CD4-positive, alpha-beta T cell (primary cell): ENCODE measurements at regions not wholly inside any gene's neighbourhood (a gene's known extent, or its start where the extent isn't known, plus 50 kb on each side); places are given as distances from the start of the nearest gene placed in this dataset.

Experiments
- ATAC-seq: fragments of 200-7000 bp; cut with Tn5 transposase; one replicate; pipeline ENCODE4 v1.10.0; 2022; ENCODE audit warnings: mild to moderate bottlenecking; ENCODE audit not compliant: poor library complexity
- CTCF ChIA-PET: fragments of 350-600 bp; sonication (Branson Sonifier 250); formaldehyde crosslinking; loops from one replicate; lab custom pipeline; 2021; ENCODE audit warnings: antibody characterized with exemption, inconsistent platforms; lab: Charles Lee
- POLR2A ChIA-PET: fragments of 350-600 bp; sonication (Branson Sonifier 250); formaldehyde crosslinking; loops from one replicate; lab custom pipeline; 2021; ENCODE audit warnings: antibody characterized with exemption, inconsistent platforms; lab: Charles Lee
- DNase-seq, 14 experiments: peaks; one replicate each; pipeline ENCODE4 v3.0.0-alpha.2; 2013 to 2020; ENCODE audit warnings: mixed read lengths in 2 of 14
- H3K27ac ChIP-seq, 2 donors: one replicate each; pipeline versions ENCODE4 v1.5.1 to v1.7.0; 2013; ENCODE audit warnings: low read length in 2 of 2, low read depth in 1 of 2, mild to moderate bottlenecking in 1 of 2
- H3K27me3 ChIP-seq, 2 experiments: 1 replicate in 1 of 2; 2 replicates in 1 of 2; pipeline versions ENCODE4 v1.6.1 to v1.7.0; 2013; ENCODE audit warnings: low read length in 2 of 2, control low read depth in 1 of 2, mild to moderate bottlenecking in 1 of 2, moderate library complexity in 1 of 2; ENCODE audit not compliant: insufficient read depth in 2 of 2, control insufficient read depth in 1 of 2
- H3K36me3 ChIP-seq: one replicate; pipeline ENCODE4 v1.6.1; 2013; ENCODE audit warnings: low read length, control low read depth; ENCODE audit not compliant: insufficient read depth
- H3K4me1 ChIP-seq: one replicate; pipeline ENCODE4 v1.6.1; 2013; ENCODE audit warnings: low read length, control low read depth; ENCODE audit not compliant: insufficient read depth
- H3K4me3 ChIP-seq: one replicate; pipeline ENCODE4 v1.5.1; 2013; ENCODE audit warnings: mild to moderate bottlenecking, low read length, moderate library complexity
- H3K9me3 ChIP-seq, 2 experiments: 1 replicate in 1 of 2; 2 replicates in 1 of 2; pipeline versions ENCODE4 v1.6.1 to v1.7.0; 2013; ENCODE audit warnings: low read length in 2 of 2, mild to moderate bottlenecking in 2 of 2, control low read depth in 1 of 2, moderate library complexity in 1 of 2; ENCODE audit not compliant: control insufficient read depth in 1 of 2, insufficient read depth in 1 of 2
- H3K27ac Mint-ChIP-seq: one replicate; pipeline ENCODE4 v1.8.0; 2020; ENCODE audit warnings: mixed read lengths
- H3K27me3 Mint-ChIP-seq: one replicate; pipeline ENCODE4 v1.8.0; 2021; ENCODE audit warnings: mixed read lengths
- H3K36me3 Mint-ChIP-seq: one replicate; pipeline ENCODE4 v1.8.0; 2021; ENCODE audit warnings: low read depth, mixed read lengths
- H3K4me1 Mint-ChIP-seq: one replicate; pipeline ENCODE4 v1.8.0; 2021; ENCODE audit warnings: low read depth, mixed read lengths
- H3K4me3 Mint-ChIP-seq: one replicate; pipeline ENCODE4 v1.8.0; 2020; ENCODE audit warnings: mild to moderate bottlenecking, mixed read lengths
- H3K9me3 Mint-ChIP-seq: one replicate; pipeline ENCODE4 v1.8.0; 2020; ENCODE audit warnings: mixed read lengths
- CTCF ChIP-seq: fragments of 200-600 bp; IDR thresholded peaks from one replicate; pipeline ENCODE4 v1.8.0; 2022; ENCODE audit warnings: antibody characterized with exemption, mild to moderate bottlenecking
- intact Hi-C, 2 experiments: fragments of 100-400 bp; cut with DNase I in 1 of 2; cut with micrococcal nuclease in 1 of 2; formaldehyde crosslinking; loops; one replicate each; pipeline versions ENCODE4 v1.15.1 to v1.9.0; 2023 to 2025; cut with DNase I, micrococcal nuclease

- DNase-seq = no peak
- TF ChIP-seq CTCF = no peak
- no peak overlapping the region for H3K27ac Mint-ChIP-seq
- H3K4me3 Mint-ChIP-seq = no peak overlapping the region
- H3K36me3 Mint-ChIP-seq = no peaks in the 10 kb centered on the region
- Histone ChIP-seq H3K4me1 (no peaks in the 10 kb centered on the region), H3K36me3 (no peaks in the 10 kb centered on the region), H3K27ac (no peak overlapping the region), H3K27me3 (no peaks in the 10 kb centered on the region), H3K4me3 (no peak overlapping the region), H3K9me3 (peaks cover 0 to 4% of the 10 kb centered on the region in 2 experiments)
- H3K27me3 Mint-ChIP-seq = no peaks in the 10 kb centered on the region
- POLR2A ChIA-PET = no interaction called here
- intact Hi-C loops = no loop called here
- peaks cover 6% of the 10 kb centered on the region for H3K9me3 Mint-ChIP-seq
- CTCF ChIA-PET = no interaction called here
- no peaks in the 10 kb centered on the region for H3K4me1 Mint-ChIP-seq
- ATAC-seq = no peak
These were observed 885.9 kb upstream of the PIK3C3 start for GRCh38 chr18:41069167-41069566.

- CTCF ChIA-PET = no interaction called here
- intact Hi-C loops = no loop called here
- DNase-seq = no peak
- TF ChIP-seq CTCF = no peak
- Histone ChIP-seq H3K9me3 (peaks cover 0 to 4% of the 10 kb centered on the region in 2 experiments), H3K36me3 (no peaks in the 10 kb centered on the region), H3K27ac (no peak overlapping the region), H3K4me3 (no peak overlapping the region), H3K4me1 (no peaks in the 10 kb centered on the region), H3K27me3 (no peaks in the 10 kb centered on the region)
- POLR2A ChIA-PET = no interaction called here
- no peaks in the 10 kb centered on the region for H3K36me3 Mint-ChIP-seq
- H3K27me3 Mint-ChIP-seq = no peaks in the 10 kb centered on the region
- no peak for ATAC-seq
- peaks cover 6% of the 10 kb centered on the region for H3K9me3 Mint-ChIP-seq
- no peaks in the 10 kb centered on the region for H3K4me1 Mint-ChIP-seq
- H3K4me3 Mint-ChIP-seq = no peak overlapping the region
- no peak overlapping the region for H3K27ac Mint-ChIP-seq
These were observed 890.1 kb upstream of the PIK3C3 start for GRCh38 chr18:41064916-41065315.

- H3K36me3 Mint-ChIP-seq = no peaks in the 10 kb centered on the region
- H3K27me3 ChIP-seq = no peaks in the 10 kb centered on the region
- ATAC-seq (no peak), DNase-seq (no peak)
- peaks cover 10% of the 10 kb centered on the region for H3K9me3 Mint-ChIP-seq
- no peaks in the 10 kb centered on the region for H3K9me3 ChIP-seq
- H3K36me3 ChIP-seq = no peaks in the 10 kb centered on the region
- ChIA-PET POLR2A (no interaction called here), CTCF (no interaction called here)
- no peak overlapping the region for H3K4me3 ChIP-seq
- H3K4me3 Mint-ChIP-seq = no peak overlapping the region
- no peaks in the 10 kb centered on the region for H3K27me3 Mint-ChIP-seq
- TF ChIP-seq CTCF = no peak
- intact Hi-C loops = no loop called here
- no peak overlapping the region for H3K27ac ChIP-seq
- H3K4me1 ChIP-seq = no peaks in the 10 kb centered on the region
- no peaks in the 10 kb centered on the region for H3K4me1 Mint-ChIP-seq
- no peak overlapping the region for H3K27ac Mint-ChIP-seq
These were observed 894.1 kb upstream of the PIK3C3 start for GRCh38 chr18:41060967-41061366.
